ENCODE measurements at regions not wholly inside any gene's neighbourhood (a gene's known extent, or its start where the extent isn't known, plus 50 kb on each side); places are given as distances from the start of the nearest gene placed in this dataset.
A peak's percentile ranks its signal among the peaks of the same experiment; 100 is the strongest.

DNA sequence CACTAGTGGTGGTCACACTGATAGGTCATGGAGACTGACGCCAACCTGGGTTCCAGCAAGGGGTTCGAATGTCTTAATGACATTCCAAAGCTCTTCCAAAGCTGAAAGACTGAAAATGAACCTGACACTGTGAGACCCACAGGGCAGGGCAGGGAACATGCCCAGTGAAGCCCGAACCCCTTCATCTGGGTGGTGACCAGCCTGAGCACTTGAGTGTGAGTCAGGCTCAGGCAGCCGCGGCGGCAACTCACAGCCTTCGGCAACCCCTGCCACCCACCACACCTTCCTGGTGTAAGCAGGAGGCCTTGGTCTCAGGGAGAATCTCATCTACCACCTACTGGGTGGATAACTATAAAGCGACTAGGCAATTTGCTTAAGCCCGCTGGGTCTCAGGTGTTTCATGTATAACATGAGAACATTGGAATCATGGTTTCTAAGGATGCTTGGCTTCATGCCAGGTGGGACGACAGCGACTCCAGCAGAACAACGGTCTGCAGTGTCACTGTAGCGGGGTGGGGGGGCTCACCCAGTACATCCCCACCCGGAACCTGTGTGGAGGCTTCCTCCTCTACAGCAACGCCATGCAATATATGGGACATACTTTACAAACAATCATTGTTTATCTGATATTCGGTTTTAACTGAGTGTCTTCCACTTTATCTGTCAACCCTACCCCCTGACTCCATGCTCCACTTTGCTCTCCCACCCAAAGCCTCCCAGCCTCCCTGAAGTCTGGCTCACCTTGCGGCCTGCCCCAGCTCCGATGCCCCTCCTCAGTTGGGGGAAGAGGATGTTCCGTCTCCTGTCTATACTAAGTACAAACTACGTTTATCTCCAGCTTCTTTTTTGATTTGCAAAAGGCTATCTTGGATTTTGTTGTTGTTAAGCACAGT is 125.0 kb upstream of the MEF2A start:
- peak; percentile 14 for DNase-seq

DNA sequence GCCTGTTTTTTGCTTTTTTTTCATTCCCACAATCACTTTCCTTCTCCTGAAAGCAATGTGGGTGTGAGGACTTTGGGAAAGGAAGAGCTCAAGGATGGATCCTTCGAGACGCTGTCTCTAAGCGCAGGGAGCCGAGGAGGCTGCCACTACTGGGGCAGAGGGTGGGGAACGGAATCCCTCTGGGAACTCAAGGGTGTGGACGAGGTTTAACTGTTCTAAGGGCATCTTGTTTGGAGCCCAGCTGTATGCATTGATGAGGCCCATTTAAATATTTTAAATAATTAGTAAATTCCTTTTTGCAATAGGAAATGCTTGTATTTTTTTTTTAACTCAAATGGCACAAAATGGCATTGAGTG is 124.4 kb upstream of the MEF2A start:
- DNase-seq, result no peak

DNA sequence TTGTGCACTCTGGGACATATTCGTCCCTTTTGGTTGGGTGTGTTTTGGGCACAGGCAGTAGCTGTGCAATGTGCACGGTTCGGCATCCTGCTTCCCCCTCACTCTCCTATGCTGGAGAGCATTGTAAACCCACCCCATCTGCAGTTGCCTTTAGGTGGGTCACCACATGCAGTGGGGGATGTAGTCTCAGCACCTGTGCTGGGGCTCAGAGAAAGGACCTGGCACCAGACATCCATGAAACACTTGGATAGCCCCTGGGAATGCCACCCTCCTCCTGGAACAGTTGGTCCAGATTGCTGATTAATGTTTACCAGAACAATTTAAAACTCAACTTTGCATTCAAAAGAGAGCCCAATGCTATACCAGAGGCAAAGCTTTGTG is 123.9 kb upstream of the MEF2A start:
- DNase-seq, result no peak

DNA sequence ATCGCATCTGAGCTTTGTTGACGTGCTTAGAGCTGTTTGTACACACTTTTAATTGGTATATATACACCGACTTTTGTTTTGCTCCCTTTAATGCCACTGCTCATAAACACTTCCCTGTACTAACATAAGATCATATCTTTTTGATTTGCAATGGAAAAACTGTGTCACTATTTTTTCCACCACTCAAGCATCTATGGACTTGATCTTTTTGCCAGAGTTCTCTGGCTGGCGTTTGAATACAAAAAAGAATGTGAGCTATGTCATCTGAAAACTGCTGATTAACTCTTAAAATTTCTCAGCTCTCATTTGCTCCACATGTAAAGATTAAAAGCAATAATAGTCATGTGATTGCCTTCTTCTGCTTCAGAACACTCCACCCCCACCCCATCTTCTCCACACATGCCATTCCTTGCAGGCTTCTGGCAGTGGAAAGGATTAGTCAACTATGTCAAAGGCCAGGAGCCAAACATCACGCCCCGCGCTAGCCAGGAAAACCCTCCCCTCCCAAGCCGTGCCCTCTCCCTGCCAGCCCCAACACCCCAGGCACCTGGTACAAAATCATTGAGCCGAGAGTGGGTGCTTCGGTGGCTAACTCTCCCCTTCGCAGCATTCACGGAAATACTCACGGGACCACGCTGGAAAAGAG is 123.4 kb upstream of the MEF2A start:
- no peak for DNase-seq

DNA sequence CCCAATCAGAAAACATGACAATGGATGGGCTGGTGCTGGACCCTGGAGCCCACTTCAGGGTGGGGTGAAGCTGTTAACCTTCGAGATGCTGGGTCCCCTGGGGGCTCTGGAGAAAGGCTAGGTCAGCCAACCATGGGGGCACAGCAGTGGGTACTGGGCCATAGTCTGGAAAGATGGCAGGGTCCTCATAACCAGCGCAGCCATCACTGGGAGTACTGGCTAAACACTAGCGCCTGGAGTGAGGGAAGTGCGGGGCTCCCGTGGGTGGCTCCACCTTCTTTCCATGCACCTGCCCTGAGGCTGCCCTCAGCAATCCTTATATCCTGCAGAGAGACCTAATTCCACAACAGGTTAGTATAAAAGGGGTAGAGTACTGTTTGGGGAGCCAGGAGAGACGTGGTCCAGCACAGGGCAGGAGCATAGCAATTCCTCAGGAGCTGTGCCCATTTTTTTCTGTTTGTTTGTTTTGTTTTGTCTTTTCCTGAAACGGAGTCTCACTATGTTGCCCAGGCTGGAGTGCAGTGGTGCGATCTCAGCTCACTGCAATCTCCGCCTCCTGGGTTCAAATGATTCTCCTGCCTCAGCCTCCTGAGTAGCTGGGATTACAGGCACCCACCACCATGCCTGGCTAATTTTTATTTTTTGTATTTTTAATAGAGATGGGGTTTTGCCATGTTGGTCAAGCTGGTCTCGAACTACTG is 122.6 kb upstream of the MEF2A start:
- DNase-seq, result no peak

DNA sequence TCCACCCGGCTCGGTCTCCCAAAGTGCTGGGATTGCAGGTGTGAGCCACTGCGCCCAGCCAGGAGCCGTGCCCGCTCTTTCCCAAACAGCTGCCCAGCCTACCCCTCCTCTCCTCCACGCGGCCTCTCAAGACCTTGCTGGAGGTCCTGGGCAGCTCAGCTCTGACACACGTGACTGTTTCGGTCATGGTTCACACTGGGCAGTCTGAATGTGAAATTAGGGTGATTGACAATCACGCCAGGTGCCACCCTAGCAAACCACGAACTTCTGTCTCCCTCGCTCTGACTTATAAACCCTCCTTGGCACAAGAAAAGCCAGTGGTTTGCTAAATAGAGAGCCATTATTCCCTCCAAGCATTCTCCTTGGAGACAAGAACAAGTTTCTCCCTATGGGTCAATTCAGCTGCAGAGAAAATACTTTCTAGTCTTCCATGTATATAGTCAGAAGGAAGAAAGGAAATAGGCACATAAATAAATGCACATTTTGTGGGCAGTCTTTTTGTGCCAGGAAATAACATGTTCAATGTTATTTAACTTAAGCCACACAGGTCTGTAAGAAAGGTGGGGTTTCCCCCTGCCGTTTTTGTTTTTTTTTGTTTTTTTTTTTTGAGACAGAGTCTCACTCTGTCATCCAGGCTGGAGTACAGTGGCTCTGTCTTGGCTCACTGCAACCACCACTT is 121.9 kb upstream of the MEF2A start:
- DNase-seq, result no peak

DNA sequence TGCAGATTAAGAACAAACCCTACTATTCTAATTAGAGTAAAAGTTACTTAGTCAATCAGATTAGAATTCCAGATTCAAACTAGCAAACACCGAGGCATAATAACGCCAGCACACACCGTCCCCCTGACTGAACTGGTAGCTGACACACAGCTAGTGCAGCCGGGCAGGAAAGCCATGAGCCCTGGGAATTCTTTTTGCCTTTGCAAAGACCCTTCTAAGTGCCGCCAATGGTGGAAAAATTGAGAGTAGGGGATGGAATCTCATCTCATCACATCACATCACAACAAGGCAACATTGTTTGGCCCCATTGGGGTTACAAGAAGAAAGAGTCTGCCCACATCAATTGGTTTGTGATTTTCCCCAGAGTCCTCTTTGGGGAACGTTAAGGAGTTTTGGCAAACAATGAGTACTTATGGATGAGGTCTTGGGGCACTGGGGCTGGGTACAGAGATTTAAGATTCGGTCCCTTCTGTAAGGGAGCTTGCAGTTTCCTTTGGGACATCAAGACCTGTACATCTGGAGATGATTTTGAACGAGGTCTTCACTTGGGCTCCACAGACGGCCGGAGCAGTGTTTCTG is 120.4 kb upstream of the MEF2A start:
- DNase-seq, result no peak

DNA sequence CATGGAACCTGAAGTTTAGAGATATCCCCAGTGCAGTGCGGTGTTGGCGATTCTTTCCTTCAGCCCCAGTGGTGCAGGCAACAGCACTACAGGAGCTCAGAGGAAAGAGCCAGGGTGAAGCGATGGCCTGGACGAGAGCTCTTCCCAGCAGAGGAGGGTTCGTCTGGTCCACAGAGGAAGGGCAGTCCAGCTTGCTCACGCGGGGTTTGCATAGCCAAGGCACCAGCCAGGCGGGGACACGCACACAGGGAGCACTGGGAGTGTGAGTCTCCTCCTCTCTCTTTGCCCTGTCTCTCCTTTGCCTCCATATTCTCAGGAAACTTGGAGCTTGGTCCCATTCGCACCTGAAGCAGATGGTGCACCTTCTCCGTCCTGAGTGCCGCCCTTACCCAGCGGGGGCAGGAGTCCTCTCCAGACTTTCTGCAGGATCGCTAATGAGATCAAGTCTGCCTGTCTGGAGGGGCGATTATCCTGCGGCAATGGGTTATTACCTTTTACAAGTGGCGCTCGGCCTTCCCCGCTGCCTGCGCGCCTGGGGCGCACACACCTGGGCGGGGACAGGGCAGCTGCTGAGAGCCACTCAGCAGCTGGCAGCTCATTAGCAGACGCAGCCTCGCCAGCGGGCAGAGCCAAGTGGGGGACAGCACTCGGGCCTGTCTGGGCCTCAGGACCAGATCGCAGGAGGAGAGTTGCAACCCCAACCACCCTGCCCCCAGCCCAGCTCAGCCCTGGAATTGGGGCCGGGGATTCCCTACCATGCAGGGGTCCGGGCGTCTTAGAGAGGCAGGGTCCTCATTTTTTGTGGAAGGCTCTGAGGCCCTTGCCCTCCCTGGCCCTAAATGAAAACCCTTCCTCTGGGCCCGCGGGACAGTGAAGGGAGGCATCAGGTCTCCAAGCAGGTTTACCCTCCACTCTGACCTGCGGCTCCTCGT is 119.0 kb upstream of the MEF2A start:
- DNase-seq, result peak; percentile 97

DNA sequence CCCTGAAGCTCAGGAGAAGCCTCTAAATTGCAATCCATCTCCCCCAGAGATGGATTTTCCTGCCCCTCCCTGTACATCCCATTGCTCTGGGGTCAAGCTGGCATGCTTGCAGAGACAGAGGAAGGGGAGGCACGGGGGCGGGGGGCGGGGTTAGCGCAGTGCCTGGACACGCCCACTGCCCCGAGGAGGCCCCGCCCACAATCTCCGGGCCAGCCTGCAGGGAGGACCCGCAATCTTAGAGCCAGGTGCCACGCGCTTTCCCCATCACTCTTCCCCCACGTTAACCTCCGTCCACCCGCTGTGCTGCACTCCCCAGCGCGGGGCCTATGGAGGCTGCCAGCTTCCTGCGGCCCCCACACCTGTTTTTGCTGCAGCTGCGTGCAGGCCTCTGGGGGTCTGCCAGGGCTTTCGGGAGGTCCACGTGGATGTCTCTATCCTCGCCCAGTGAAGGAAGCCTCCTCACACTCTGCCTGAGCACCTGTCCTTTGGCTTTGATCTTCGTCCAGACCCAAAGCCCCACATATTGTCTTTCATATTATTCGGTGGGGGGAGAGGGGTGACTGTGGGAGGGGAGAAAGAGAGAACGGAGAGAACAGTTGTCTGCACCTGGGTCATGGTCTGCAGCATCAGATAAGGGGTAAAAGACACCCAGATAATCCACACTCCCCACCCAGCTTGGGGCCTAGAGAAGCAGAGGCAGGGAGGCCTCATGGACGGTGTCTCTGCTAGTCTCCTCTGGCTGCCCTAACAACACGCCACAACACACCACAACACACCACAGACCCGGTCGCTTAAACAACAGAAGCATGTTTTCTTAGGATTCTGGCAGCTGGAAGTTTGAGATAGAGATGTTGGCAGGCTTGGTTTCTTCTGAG is 118.0 kb upstream of the MEF2A start:
- peak; percentile 89 for DNase-seq

DNA sequence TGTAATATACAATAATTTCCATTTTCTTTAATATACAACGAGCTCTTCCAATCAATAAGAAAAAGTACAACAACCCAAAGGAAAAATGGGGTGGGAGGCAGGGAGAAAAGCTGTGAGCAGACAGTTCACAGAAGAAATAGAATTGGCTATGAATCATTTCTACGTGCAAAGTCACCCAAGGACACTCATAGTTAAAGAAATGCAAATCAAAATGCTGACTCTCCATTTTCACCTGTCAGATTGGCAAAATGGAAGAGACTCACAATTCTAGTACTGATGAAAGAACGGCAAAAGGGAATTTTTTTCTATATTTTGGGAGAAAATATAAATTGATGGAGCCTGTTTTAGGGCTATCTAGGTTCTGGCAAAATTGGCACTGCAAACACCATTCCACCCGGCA is 116.3 kb upstream of the MEF2A start:
- no peak for DNase-seq

DNA sequence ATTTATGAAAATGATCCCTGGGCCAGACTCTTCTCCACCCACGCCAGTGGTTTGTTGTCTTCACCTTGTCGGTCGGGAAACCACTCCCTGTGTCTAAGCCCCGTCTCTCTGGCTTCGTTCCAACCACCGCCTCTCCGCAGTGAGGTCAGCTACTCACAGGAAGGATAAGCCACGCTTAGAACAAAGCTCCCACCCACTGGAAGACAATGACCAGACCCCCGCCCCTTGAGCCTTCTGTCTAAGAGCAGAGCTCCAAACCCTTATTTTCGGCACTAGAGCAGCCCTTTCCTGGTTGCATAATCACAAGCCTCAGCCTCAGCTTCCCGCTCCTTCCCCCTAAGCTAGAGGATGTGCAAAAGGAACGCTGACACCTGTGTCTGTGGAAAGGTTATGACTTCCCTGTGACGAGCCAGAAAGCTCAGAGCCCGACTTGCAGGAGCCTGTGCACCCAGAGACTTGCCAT is 114.9 kb upstream of the MEF2A start:
- no peak for DNase-seq

DNA sequence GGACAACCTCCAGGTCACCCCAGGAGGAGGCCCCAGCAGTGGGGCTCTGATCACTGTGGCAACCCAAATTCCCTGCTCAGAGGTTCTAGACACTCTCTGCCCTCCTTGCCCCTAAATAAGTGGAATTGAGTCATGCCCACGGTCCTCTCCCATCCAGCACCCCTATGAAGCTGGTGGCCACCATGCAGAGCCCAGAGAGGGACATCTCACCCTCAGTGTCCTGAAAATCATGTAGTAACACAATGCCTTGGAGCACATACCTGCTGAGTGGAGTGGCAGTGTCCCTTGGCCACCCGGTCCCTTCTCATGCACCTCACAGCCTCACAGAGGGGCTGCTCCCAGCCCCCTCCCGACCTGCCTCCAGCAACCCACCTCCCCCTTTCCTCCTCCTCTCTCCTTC is 114.3 kb upstream of the MEF2A start:
- no peak for DNase-seq

DNA sequence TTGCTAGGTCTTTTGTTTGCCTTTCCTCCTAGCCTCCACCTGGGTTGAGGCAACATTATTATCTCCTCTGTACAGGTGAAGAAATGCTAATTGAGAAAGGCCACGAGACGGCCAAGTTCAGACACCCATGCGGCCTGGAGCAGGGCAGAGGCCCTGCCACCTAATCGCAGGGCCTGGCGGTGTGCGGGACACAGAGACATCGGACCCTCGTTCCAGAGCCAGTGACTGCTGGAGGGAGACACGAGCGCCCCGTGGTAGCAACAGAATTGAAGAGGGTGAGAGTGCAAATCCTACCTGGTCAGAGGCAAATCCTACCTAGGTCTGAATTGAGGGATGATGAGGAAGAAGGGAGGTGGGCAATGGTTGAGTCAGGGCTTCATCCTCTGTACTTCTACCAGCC is 113.8 kb upstream of the MEF2A start:
- no peak for DNase-seq

DNA sequence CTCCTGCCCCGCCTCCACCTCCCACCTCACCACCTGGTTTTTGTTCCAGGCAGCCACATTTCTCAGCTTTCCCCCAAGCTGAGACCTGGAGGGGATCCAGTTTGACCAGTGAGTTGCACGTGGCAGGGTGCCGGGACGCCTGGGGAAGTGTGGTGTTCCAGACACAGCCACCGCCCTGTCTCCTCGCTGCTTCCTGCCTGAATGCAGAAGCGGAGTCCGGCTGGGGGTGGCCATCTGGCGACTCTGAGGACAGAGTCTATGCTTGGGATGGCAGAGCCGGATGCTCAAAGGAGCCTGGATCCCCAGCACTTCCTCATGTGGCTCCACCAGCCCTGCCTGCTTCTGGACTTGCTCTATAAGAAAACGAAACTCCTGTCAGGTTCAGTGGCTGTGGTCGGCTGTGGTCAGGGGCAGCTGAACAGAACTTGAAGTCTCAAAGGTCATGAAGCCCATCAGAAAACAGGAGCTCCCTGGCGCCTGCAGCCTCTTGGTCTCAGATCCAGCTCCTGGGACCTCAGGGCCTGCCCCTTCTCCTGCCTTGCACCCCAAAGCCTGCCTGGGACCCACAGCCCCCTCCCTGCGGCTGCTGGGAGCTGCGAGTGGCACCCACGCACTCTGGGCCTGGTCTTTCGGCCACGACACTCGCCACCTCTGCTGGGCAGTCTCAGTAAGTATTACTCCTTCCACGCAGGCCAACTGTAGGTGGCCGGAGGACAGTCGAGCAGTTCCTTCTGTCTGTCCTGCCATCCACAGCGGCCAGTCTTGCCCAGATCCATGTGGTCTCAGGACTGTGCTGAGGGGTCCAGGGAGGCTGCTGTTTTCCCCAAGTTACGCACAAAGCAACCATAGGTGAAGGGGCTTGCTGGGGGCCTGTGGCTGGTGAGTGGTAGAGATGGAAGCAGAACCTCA is 112.8 kb upstream of the MEF2A start:
- DNase-seq, result no peak

DNA sequence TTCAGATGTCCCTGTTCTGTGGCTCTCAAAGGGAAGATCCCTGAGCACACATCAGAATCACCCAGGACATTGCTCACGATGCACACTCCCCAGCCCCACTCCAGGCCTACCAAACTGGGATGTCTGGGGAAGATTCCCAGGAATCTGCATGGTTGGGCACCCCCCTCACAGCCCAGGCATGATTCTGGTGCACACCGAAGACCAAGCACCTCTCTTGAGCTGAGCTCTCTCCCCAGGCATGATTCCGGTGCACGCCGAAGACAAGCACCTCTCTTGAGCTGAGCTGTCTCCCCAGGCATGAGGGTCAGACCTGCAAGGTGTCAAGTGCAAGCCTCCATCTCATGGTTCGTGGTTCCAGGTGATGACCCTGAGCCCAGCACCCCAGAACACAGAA is 112.2 kb upstream of the MEF2A start:
- DNase-seq, result no peak

DNA sequence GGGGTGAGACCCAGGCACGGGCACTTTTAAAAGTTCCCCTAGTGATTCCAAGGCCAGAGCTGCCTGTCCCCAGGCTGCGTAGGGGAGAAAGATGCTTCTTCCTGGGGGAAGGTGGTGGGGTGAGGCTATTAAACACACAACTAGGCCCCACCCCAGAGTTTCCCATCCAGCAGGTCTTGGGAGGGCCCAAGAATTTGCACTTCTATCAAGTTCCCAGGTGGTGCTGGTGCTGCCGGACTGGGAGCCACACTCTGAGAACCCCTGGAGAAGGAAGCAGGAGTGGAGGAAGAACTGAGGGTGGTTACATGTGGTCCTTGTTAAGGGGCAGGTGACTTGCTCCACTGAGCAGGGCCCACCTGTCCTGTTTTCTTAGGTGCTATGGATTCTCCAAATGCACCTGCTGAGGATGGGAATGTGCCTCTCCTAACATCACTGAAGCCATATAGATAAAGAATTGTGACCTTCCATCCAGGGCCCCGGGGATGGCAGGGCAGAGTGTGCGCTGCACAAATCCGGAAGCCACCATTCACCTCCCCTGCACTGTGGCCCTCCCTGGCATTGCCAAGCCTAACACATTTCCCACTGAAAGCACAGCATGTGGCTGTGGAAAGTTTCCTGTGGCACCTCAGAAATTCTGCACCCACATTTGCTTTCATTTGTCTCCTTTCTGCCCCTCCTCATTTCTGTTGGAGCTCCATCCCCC is 111.5 kb upstream of the MEF2A start:
- no peak for DNase-seq

DNA sequence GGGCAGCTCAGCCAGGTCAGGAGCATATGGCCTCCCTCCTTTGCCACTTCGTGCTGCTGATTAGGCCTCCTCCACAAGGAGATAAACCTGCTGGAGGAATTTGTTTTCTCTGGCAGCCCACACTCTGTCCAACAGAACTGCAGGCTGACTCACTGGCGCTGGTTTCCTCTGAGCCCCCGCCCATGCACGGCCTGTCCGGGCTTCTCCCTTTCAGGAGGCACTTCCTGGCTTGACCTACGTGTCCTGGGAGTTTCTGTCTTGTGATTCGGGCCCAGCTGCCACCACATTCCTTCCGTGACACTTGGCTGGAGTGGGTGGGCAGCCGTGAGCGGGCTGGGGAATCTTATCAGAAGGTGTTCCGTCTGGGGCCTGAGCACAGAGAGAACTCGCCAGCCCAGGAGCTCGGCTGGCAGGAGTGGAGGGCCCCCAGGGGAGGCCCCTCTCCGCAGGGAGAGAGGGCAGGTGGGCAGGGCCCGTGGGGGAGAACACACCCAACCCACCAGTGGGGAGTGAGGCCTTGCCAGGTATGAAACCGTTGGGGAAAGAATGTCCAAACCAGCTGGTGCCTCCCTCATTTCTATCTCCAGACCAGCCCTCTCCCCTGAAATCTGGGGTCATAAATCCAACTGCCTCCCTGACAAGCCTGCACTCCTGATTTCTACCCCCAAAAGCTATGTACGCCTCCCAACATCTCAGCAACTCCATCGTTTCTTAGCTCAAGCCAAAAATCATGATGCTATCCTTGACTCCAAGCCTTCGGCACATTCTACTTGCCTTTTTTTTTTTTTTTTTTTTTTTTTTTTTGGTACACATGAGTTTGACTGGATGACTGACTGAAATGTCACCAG is 110.6 kb upstream of the MEF2A start:
- no peak for DNase-seq

DNA sequence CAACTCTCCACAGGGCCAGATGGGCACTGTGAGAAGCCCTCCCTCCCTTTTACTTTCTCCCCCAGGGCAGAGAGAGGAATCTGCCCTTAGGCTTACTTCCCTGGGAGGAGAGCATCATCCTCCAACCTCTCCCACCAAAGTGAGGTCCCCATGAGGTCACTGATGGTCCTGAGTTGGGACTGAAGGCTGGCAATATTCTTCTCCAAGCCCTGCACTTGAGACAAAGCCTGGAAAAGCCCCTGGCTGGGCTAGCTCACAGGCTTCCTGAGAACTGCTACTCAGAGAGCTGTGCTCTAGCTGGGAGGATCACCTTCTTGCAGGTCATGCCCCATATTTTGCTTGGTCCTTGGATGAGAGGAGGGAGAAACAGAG is 110.0 kb upstream of the MEF2A start:
- no peak for DNase-seq
